ENCODE measurements at regions not wholly inside any gene's neighbourhood (a gene's known extent, or its start where the extent isn't known, plus 50 kb on each side); places are given as distances from the start of the nearest gene placed in this dataset.

- TF ChIP-seq ZBTB33 (IDR thresholded peaks at IDR 0.05; ENCODE audit: extremely low read depth, insufficient replicate concordance, low read length) (no peak), SIN3A (IDR thresholded peaks at IDR 0.05; ENCODE audit: low read depth) (no peak)
These were observed 1281.9 kb upstream of the CELF2 start (continued) for GRCh38 chr10:9735731-9736130.

DNA sequence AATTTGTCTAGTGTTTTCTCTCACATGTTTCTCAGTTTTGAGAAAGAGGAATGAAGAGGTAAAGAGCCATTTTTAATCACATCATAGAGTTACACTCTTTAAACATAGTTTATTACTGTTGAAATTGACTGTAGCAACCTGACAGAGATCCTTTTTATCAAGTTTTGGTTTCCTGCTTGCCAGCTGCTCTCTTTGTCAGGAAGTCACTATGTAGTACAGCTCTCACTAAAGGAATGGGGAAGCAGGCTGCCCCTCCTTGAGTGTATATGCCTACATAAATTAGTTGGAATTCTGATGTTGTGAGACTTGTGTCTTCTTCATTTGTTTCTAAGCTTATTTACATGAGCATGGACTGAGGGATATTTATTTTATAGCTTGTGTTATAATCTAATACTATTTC is 1274.0 kb upstream of the CELF2 start:
- intact Hi-C loops (cut with micrococcal nuclease): no loop called here
- BruUV-seq (replicated peaks): no TSS peak

GRCh38 chr10:9745158-9745557 is 1272.5 kb upstream of the CELF2 start:
- no TSS peak for BruUV-seq (replicated peaks)
- H3K4me3 ChIP-seq (replicated peaks in 1 of 2; ENCODE audit: low read depth in 1 of 2, low read length in 2 of 2): no peak overlapping the region
- DNase-seq (ENCODE audit: low read depth, low spot score) (no peak), ATAC-seq (no peak)
- no peaks in the 10 kb centered on the region for H3K27me3 ChIP-seq (ENCODE audit: insufficient read depth, low read length)
- ChIA-PET RAD21 (ENCODE audit: low non-redundant PET in 1 of 2, low total read pairs in 2 of 2, uncharacterized antibody in 2 of 2, unreplicated experiment in 2 of 2) (no interaction called here), POLR2A (no interaction called here), CTCF (no interaction called here)
- H3K9me3 ChIP-seq (ENCODE audit: control insufficient read depth in 1 of 2, insufficient read depth in 1 of 2, low read depth in 1 of 2, low read length in 2 of 2): peaks cover 6 to 22% of the 10 kb centered on the region in 2 experiments; a peak in 2 of 4 replicates
- no peaks in the 10 kb centered on the region for H3K79me2 ChIP-seq (ENCODE audit: insufficient read depth, low read length)
- H3K36me3 ChIP-seq (ENCODE audit: control insufficient read depth in 1 of 2, insufficient read depth in 2 of 2, low read length in 2 of 2): no peaks in the 10 kb centered on the region
- no peaks in the 10 kb centered on the region for H4K20me1 ChIP-seq (ENCODE audit: insufficient read depth)
- H3K9me2 ChIP-seq (ENCODE audit: insufficient read depth): no peaks in the 10 kb centered on the region
- H3K27ac ChIP-seq (ENCODE audit: low read depth, low read length): no peak overlapping the region
- H3K4me2 ChIP-seq (ENCODE audit: low read length): no peak overlapping the region
- no peak overlapping the region for H3K9ac ChIP-seq (ENCODE audit: low read length)
- H3K4me1 ChIP-seq (ENCODE audit: control insufficient read depth in 1 of 2, insufficient read depth in 2 of 2, low read length in 2 of 2): no peaks in the 10 kb centered on the region
- H2AFZ ChIP-seq (ENCODE audit: low read depth, low read length, poor library complexity, severe bottlenecking): no peak overlapping the region
- intact Hi-C loops (cut with micrococcal nuclease): no loop called here
- no peak for TF ChIP-seq JUND (IDR thresholded peaks at IDR 0.05)
- TF ChIP-seq FOSL1 (IDR thresholded peaks at IDR 0.05; ENCODE audit: low read depth): no peak
- no peak for TF ChIP-seq SRF (IDR thresholded peaks at IDR 0.05; ENCODE audit: low read depth)
- no peak for TF ChIP-seq CBX3 (IDR thresholded peaks at IDR 0.05; ENCODE audit: low read depth)
- TF ChIP-seq CTCF (IDR thresholded peaks at IDR 0.05 in 2 of 3, conservative IDR thresholded peaks at IDR 0.05 in 1 of 3; ENCODE audit: borderline replicate concordance in 1 of 3, insufficient read depth in 1 of 3, low read depth in 2 of 3, low read length in 2 of 3): no peak
- TF ChIP-seq, protein P1, sequence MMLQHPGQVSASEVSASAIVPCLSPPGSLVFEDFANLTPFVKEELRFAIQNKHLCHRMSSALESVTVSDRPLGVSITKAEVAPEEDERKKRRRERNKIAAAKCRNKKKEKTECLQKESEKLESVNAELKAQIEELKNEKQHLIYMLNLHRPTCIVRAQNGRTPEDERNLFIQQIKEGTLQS (IDR thresholded peaks at IDR 0.05): no peak
- TF ChIP-seq POLR2AphosphoS5 (IDR thresholded peaks at IDR 0.05; ENCODE audit: low read depth, low read length): no peak
- TF ChIP-seq TCF7L2 (IDR thresholded peaks at IDR 0.05; ENCODE audit: borderline replicate concordance, extremely low read depth, insufficient read depth, insufficient read length): no peak
- no peak for TF ChIP-seq SP1 (IDR thresholded peaks at IDR 0.05; ENCODE audit: low read depth)
- TF ChIP-seq EGR1 (IDR thresholded peaks at IDR 0.05; ENCODE audit: low read depth): no peak
- TF ChIP-seq POLR2A (IDR thresholded peaks at IDR 0.05; ENCODE audit: borderline replicate concordance, extremely low read depth, insufficient read depth, insufficient read length): no peak
- no peak for TF ChIP-seq CEBPB (IDR thresholded peaks at IDR 0.05; ENCODE audit: low read depth)
- no peak for TF ChIP-seq ELF1 (IDR thresholded peaks at IDR 0.05; ENCODE audit: borderline replicate concordance, low read depth)
- no peak for TF ChIP-seq RAD21 (IDR thresholded peaks at IDR 0.05; ENCODE audit: low read depth)
- TF ChIP-seq YY1 (IDR thresholded peaks at IDR 0.05; ENCODE audit: extremely low read depth, insufficient replicate concordance, low read depth, low read length): no peak

More for the DNA sequence above, 1274.0 kb upstream of the CELF2 start:
- no peak overlapping the region for H2AFZ ChIP-seq (ENCODE audit: low read depth, low read length, poor library complexity, severe bottlenecking)
- ChIA-PET CTCF (no interaction called here), POLR2A (no interaction called here), RAD21 (ENCODE audit: low non-redundant PET in 1 of 2, low total read pairs in 2 of 2, uncharacterized antibody in 2 of 2, unreplicated experiment in 2 of 2) (no interaction called here)
- no peaks in the 10 kb centered on the region for H3K4me1 ChIP-seq (ENCODE audit: control insufficient read depth in 1 of 2, insufficient read depth in 2 of 2, low read length in 2 of 2)
- no peaks in the 10 kb centered on the region for H3K27me3 ChIP-seq (ENCODE audit: insufficient read depth, low read length)
- ATAC-seq (no peak), DNase-seq (ENCODE audit: low read depth, low spot score) (no peak)
- H3K4me3 ChIP-seq (replicated peaks in 1 of 2; ENCODE audit: low read depth in 1 of 2, low read length in 2 of 2): no peak overlapping the region
- peaks cover 6 to 15% of the 10 kb centered on the region in 2 experiments; a peak in 2 of 4 replicates for H3K9me3 ChIP-seq (ENCODE audit: control insufficient read depth in 1 of 2, insufficient read depth in 1 of 2, low read depth in 1 of 2, low read length in 2 of 2)
- H4K20me1 ChIP-seq (ENCODE audit: insufficient read depth): no peaks in the 10 kb centered on the region
- H3K9me2 ChIP-seq (ENCODE audit: insufficient read depth): no peaks in the 10 kb centered on the region
- no peak overlapping the region for H3K9ac ChIP-seq (ENCODE audit: low read length)
- no peak overlapping the region for H3K27ac ChIP-seq (ENCODE audit: low read depth, low read length)
- no peaks in the 10 kb centered on the region for H3K36me3 ChIP-seq (ENCODE audit: control insufficient read depth in 1 of 2, insufficient read depth in 2 of 2, low read length in 2 of 2)
- no peak overlapping the region for H3K4me2 ChIP-seq (ENCODE audit: low read length)
- no peak for TF ChIP-seq ZNF274 (IDR thresholded peaks at IDR 0.05; ENCODE audit: low read depth, low read length)
- no peak for TF ChIP-seq SP1 (IDR thresholded peaks at IDR 0.05; ENCODE audit: low read depth)
- H3K79me2 ChIP-seq (ENCODE audit: insufficient read depth, low read length): no peaks in the 10 kb centered on the region

Data from HCT116 (cell line).